Naive thymus-derived CD4-positive, alpha-beta T cell (primary cell): ENCODE measurements at regions not wholly inside any gene's neighbourhood (a gene's known extent, or its start where the extent isn't known, plus 50 kb on each side); places are given as distances from the start of the nearest gene placed in this dataset.
A peak's percentile ranks its signal among the peaks of the same experiment; 100 is the strongest.

Experiments used
- ATAC-seq: fragments of 150-1000 bp; cut with Tn5 transposase; 2 replicates; pipeline ENCODE4 v1.10.0; 2021; ENCODE audit warnings: mild to moderate bottlenecking, moderate library complexity
- CTCF ChIA-PET: fragments of 350-600 bp; sonication (Branson Sonifier 250); formaldehyde crosslinking; loops from one replicate; lab custom pipeline; 2021; ENCODE audit warnings: antibody characterized with exemption; lab: Charles Lee
- POLR2A ChIA-PET: fragments of 350-600 bp; sonication (Branson Sonifier 250); formaldehyde crosslinking; loops from one replicate; lab custom pipeline; 2021; ENCODE audit warnings: antibody characterized with exemption, inconsistent platforms; lab: Charles Lee
- DNase-seq, 9 donors: peaks; one replicate each; pipeline versions ENCODE4 v3.0.0 to v3.0.0-alpha.2; 2020 to 2022; ENCODE audit warnings: mixed read lengths in 1 of 9
- H3K27ac ChIP-seq: one replicate; pipeline ENCODE4 v1.7.0; 2013; ENCODE audit warnings: mild to moderate bottlenecking, low read depth, low read length, moderate library complexity
- H3K27me3 ChIP-seq, 2 donors: one replicate each; pipeline ENCODE4 v1.7.0; 2013; ENCODE audit warnings: low read length in 2 of 2, mild to moderate bottlenecking in 2 of 2, moderate library complexity in 2 of 2; ENCODE audit not compliant: control insufficient read depth in 2 of 2, insufficient read depth in 2 of 2
- H3K36me3 ChIP-seq, 3 experiments: 1 replicate in 2 of 3; 2 replicates in 1 of 3; pipeline ENCODE4 v1.7.0; 2013; ENCODE audit warnings: low read length in 3 of 3, mild to moderate bottlenecking in 3 of 3, moderate library complexity in 1 of 3; ENCODE audit not compliant: insufficient read depth in 3 of 3, control insufficient read depth in 2 of 3
- H3K4me1 ChIP-seq, 2 donors: one replicate each; pipeline ENCODE4 v1.7.0; 2013; ENCODE audit warnings: low read length in 2 of 2, mild to moderate bottlenecking in 2 of 2, moderate library complexity in 1 of 2; ENCODE audit not compliant: control insufficient read depth in 2 of 2, insufficient read depth in 2 of 2
- H3K4me3 ChIP-seq: 2 replicates; pipeline ENCODE4 v1.7.0; 2013; ENCODE audit warnings: mild to moderate bottlenecking, low read length
- H3K9me3 ChIP-seq, 3 experiments: 1 replicate in 2 of 3; 2 replicates in 1 of 3; pipeline ENCODE4 v1.7.0; 2013; ENCODE audit warnings: low read length in 3 of 3; ENCODE audit not compliant: control insufficient read depth in 2 of 3
- H3K27ac Mint-ChIP-seq, 9 donors: one replicate each; pipeline ENCODE4 v1.8.0; 2020 to 2022; ENCODE audit warnings: mixed read lengths in 9 of 9, mild to moderate bottlenecking in 8 of 9, moderate library complexity in 5 of 9, inconsistent platforms in 2 of 9
- H3K27me3 Mint-ChIP-seq, 5 donors: one replicate each; pipeline ENCODE4 v1.8.0; 2021 to 2022; ENCODE audit warnings: mixed read lengths in 5 of 5, mild to moderate bottlenecking in 1 of 5
- H3K36me3 Mint-ChIP-seq, 5 donors: one replicate each; pipeline ENCODE4 v1.8.0; 2020 to 2022; ENCODE audit warnings: mixed read lengths in 5 of 5, mild to moderate bottlenecking in 3 of 5, inconsistent platforms in 1 of 5
- H3K4me1 Mint-ChIP-seq, 7 donors: one replicate each; pipeline ENCODE4 v1.8.0; 2020 to 2022; ENCODE audit warnings: mixed read lengths in 7 of 7, mild to moderate bottlenecking in 3 of 7, inconsistent platforms in 1 of 7
- H3K4me3 Mint-ChIP-seq, 10 donors: one replicate each; pipeline ENCODE4 v1.8.0; 2020 to 2022; ENCODE audit warnings: mild to moderate bottlenecking in 10 of 10, mixed read lengths in 10 of 10, moderate library complexity in 6 of 10, inconsistent platforms in 2 of 10
- H3K9me3 Mint-ChIP-seq, 11 donors: one replicate each; pipeline ENCODE4 v1.8.0; 2020 to 2022; ENCODE audit warnings: mixed read lengths in 11 of 11, mild to moderate bottlenecking in 4 of 11, inconsistent platforms in 1 of 11, moderate library complexity in 1 of 11
- intact Hi-C, 2 donors: fragments of 100-400 bp; cut with micrococcal nuclease; formaldehyde crosslinking; loops; one replicate each; pipeline ENCODE4 v1.15.1; 2023

- CTCF ChIA-PET: no interaction called here
- no peaks in the 10 kb centered on the region for H3K9me3 ChIP-seq
- H3K4me3 ChIP-seq: no peak overlapping the region
- no peak for ATAC-seq
- H3K27me3 Mint-ChIP-seq: peaks cover 0 to 26% (median 8%) of the 10 kb centered on the region in 5 donors
- no peak overlapping the region for H3K4me3 Mint-ChIP-seq
- POLR2A ChIA-PET: no interaction called here
- no peaks in the 10 kb centered on the region for H3K36me3 Mint-ChIP-seq
- no peaks in the 10 kb centered on the region for H3K4me1 ChIP-seq
- no peaks in the 10 kb centered on the region for H3K36me3 ChIP-seq
- no peak for DNase-seq
- no peaks in the 10 kb centered on the region for H3K27me3 ChIP-seq
- H3K9me3 Mint-ChIP-seq: peaks cover 0 to 1% (median 0%) of the 10 kb centered on the region in 11 donors
- H3K27ac Mint-ChIP-seq: no peak overlapping the region
- H3K4me1 Mint-ChIP-seq: peaks cover 0 to 4% (median 0%) of the 10 kb centered on the region in 7 donors
- intact Hi-C loops: no loop called here
- no peak overlapping the region for H3K27ac ChIP-seq
These were observed 357.0 kb downstream of the TSN start for GRCh38 chr2:122112216-122113005.

GRCh38 chr2:122114421-122114820 is 359.0 kb downstream of the TSN start:
- Mint-ChIP-seq H3K27ac (no peak overlapping the region), H3K4me1 (peaks cover 0 to 4% (median 0%) of the 10 kb centered on the region in 7 donors), H3K36me3 (no peaks in the 10 kb centered on the region), H3K4me3 (no peak overlapping the region), H3K9me3 (peaks cover 0 to 3% (median under 1%) of the 10 kb centered on the region in 11 donors), H3K27me3 (peaks cover 0 to 19% (median 7%) of the 10 kb centered on the region in 5 donors)
- ATAC-seq (no peak), DNase-seq (no peak)
- Histone ChIP-seq H3K4me3 (no peak overlapping the region), H3K27me3 (no peaks in the 10 kb centered on the region), H3K27ac (no peak overlapping the region), H3K9me3 (no peaks in the 10 kb centered on the region), H3K4me1 (no peaks in the 10 kb centered on the region), H3K36me3 (no peaks in the 10 kb centered on the region)
- intact Hi-C loops: no loop called here
- CTCF ChIA-PET: no interaction called here
- POLR2A ChIA-PET: no interaction called here

- ChIA-PET POLR2A (no interaction called here), CTCF (no interaction called here)
- intact Hi-C loops: no loop called here
- DNase-seq (no peak), ATAC-seq (no peak)
- H3K9me3 ChIP-seq: no peaks in the 10 kb centered on the region
- Mint-ChIP-seq H3K36me3 (peaks cover 0 to 7% (median 0%) of the 10 kb centered on the region in 5 donors), H3K27ac (no peak overlapping the region), H3K4me1 (peaks cover 0 to 4% (median 0%) of the 10 kb centered on the region in 7 donors), H3K9me3 (peaks cover 0 to 20% (median 9%) of the 10 kb centered on the region in 11 donors), H3K27me3 (peaks cover 0 to 11% (median 0%) of the 10 kb centered on the region in 5 donors), H3K4me3 (no peak overlapping the region)
- H3K27me3 ChIP-seq: no peaks in the 10 kb centered on the region
- H3K36me3 ChIP-seq: no peaks in the 10 kb centered on the region
- no peaks in the 10 kb centered on the region for H3K4me1 ChIP-seq
- H3K27ac ChIP-seq: no peak overlapping the region
- H3K4me3 ChIP-seq: no peak overlapping the region
These were observed 361.9 kb downstream of the TSN start for GRCh38 chr2:122117371-122117770.

- H3K27me3 Mint-ChIP-seq: peaks cover 0 to 21% (median 2%) of the 10 kb centered on the region in 5 donors
- no peaks in the 10 kb centered on the region for H3K36me3 ChIP-seq
- ChIA-PET POLR2A (no interaction called here), CTCF (no interaction called here)
- H3K36me3 Mint-ChIP-seq: peaks cover 0 to 12% (median 4%) of the 10 kb centered on the region in 5 donors
- no peak overlapping the region for H3K4me3 Mint-ChIP-seq
- no peak overlapping the region for H3K27ac Mint-ChIP-seq
- intact Hi-C loops: no loop called here
- DNase-seq (no peak), ATAC-seq (no peak)
- no peak overlapping the region for H3K4me3 ChIP-seq
- no peak overlapping the region for H3K27ac ChIP-seq
- H3K4me1 Mint-ChIP-seq: no peaks in the 10 kb centered on the region
- H3K4me1 ChIP-seq: no peaks in the 10 kb centered on the region
- no peaks in the 10 kb centered on the region for H3K27me3 ChIP-seq
- H3K9me3 ChIP-seq: peaks cover 0 to 23% (median 0%) of the 10 kb centered on the region in 3 experiments
- peaks cover 15 to 69% (median 34%) of the 10 kb centered on the region in 11 donors for H3K9me3 Mint-ChIP-seq
These were observed 373.9 kb downstream of the TSN start for GRCh38 chr2:122129399-122129798.

- no peak overlapping the region for H3K4me3 ChIP-seq
- no peaks in the 10 kb centered on the region for H3K27me3 ChIP-seq
- H3K27ac ChIP-seq: no peak overlapping the region
- CTCF ChIA-PET: no interaction called here
- Mint-ChIP-seq H3K27ac (no peak overlapping the region), H3K4me3 (no peak overlapping the region), H3K36me3 (peaks cover 0 to 9% (median 0%) of the 10 kb centered on the region in 5 donors), H3K27me3 (peaks cover 0 to 22% (median 13%) of the 10 kb centered on the region in 5 donors), H3K4me1 (peaks cover 0 to 14% (median 0%) of the 10 kb centered on the region in 7 donors), H3K9me3 (peaks cover 5 to 56% (median 27%) of the 10 kb centered on the region in 11 donors)
- DNase-seq (no peak), ATAC-seq (no peak)
- intact Hi-C loops: no loop called here
- peaks cover 0 to 21% (median 0%) of the 10 kb centered on the region in 3 experiments for H3K9me3 ChIP-seq
- POLR2A ChIA-PET: no interaction called here
- H3K4me1 ChIP-seq: no peaks in the 10 kb centered on the region
- no peaks in the 10 kb centered on the region for H3K36me3 ChIP-seq
These were observed 376.8 kb downstream of the TSN start for GRCh38 chr2:122132147-122132691.

GRCh38 chr2:122135021-122135937 is 379.8 kb downstream of the TSN start:
- H3K36me3 Mint-ChIP-seq: peaks cover 0 to 3% (median 0%) of the 10 kb centered on the region in 5 donors
- ChIA-PET POLR2A (no interaction called here), CTCF (no interaction called here)
- H3K4me1 Mint-ChIP-seq: peaks cover 0 to 14% (median 0%) of the 10 kb centered on the region in 7 donors
- Histone ChIP-seq H3K27ac (no peak overlapping the region), H3K27me3 (no peaks in the 10 kb centered on the region), H3K4me3 (no peak overlapping the region), H3K9me3 (peaks cover 0 to 7% (median 0%) of the 10 kb centered on the region in 3 experiments), H3K36me3 (no peaks in the 10 kb centered on the region), H3K4me1 (no peaks in the 10 kb centered on the region)
- peaks cover 4 to 27% (median 13%) of the 10 kb centered on the region in 11 donors for H3K9me3 Mint-ChIP-seq
- intact Hi-C loops: no loop called here
- H3K4me3 Mint-ChIP-seq: no peak overlapping the region
- no peak for ATAC-seq
- peak overlapping the region in 2 of 9 donors; percentile 32 to 48 for H3K27ac Mint-ChIP-seq
- DNase-seq: no peak
- peaks cover 0 to 22% (median 13%) of the 10 kb centered on the region in 5 donors for H3K27me3 Mint-ChIP-seq
